ENCODE measurements at regions not wholly inside any gene's neighbourhood (a gene's known extent, or its start where the extent isn't known, plus 50 kb on each side); places are given as distances from the start of the nearest gene placed in this dataset.

DNA sequence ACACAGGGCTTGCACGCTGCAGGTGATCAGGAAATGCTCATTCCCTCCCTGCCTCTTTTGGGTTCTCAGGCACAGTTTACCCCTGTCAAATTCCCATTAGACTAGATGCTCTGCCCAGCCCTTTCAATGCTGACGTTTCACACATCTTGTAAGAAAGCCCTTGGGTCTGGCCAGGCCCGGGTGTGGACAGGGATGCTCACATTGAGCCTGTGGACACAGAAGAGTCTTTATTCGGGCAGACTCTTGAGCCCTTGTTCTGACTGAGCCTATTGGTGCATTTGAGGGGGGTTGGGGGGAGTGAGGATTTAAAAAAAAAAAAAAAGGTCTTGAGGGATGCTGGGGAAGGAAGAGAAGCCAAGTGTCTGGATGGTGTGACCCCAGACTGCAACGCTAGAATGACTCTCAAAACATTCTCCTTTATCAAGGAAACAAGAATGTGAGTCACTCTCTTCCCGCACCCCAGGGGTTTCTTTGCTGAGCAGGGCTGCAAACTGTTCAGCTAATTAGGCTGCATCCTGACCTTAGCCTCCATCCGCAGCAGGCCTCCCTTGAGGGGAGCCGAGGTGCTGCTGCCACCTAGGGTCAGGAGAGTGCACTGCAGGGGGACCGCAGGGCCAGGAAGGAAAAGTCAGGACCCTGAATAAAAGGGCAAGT lies 53.6 kb upstream of the TMEM72 start:
- Histone ChIP-seq H3K79me2 (ENCODE audit: control insufficient read depth, insufficient read depth, low read length) (no peaks in the 10 kb centered on the region), H3K4me3 (replicated peaks in 1 of 4; ENCODE audit: control extremely low read depth in 1 of 4, insufficient read depth in 1 of 4, low read depth in 3 of 4, low read length in 4 of 4) (no peak overlapping the region), H3K9ac (ENCODE audit: insufficient read depth, low read length) (no peak overlapping the region), H2AFZ (ENCODE audit: low read length) (no peak overlapping the region), H3K27ac (ENCODE audit: insufficient read depth, low read length) (no peak overlapping the region), H3K36me3 (ENCODE audit: control insufficient read depth, insufficient read depth, low read length) (no peaks in the 10 kb centered on the region), H3K4me1 (ENCODE audit: control insufficient read depth, extremely low read depth, insufficient read depth, low read length) (peaks cover 6% of the 10 kb centered on the region), H3K4me2 (ENCODE audit: extremely low read depth, insufficient read depth, low read length) (no peak overlapping the region), H3K27me3 (ENCODE audit: control insufficient read depth, insufficient read depth, low read length) (no peaks in the 10 kb centered on the region), H3K9me3 (ENCODE audit: control insufficient read depth, insufficient read depth, low read depth, low read length) (no peaks in the 10 kb centered on the region), H4K20me1 (ENCODE audit: control insufficient read depth, extremely low read depth, insufficient read depth, low read length) (no peaks in the 10 kb centered on the region)
- peak; percentile 63 to 98 for DNase-seq (ENCODE audit: low read depth in 2 of 2)
- TF ChIP-seq, protein P1, sequence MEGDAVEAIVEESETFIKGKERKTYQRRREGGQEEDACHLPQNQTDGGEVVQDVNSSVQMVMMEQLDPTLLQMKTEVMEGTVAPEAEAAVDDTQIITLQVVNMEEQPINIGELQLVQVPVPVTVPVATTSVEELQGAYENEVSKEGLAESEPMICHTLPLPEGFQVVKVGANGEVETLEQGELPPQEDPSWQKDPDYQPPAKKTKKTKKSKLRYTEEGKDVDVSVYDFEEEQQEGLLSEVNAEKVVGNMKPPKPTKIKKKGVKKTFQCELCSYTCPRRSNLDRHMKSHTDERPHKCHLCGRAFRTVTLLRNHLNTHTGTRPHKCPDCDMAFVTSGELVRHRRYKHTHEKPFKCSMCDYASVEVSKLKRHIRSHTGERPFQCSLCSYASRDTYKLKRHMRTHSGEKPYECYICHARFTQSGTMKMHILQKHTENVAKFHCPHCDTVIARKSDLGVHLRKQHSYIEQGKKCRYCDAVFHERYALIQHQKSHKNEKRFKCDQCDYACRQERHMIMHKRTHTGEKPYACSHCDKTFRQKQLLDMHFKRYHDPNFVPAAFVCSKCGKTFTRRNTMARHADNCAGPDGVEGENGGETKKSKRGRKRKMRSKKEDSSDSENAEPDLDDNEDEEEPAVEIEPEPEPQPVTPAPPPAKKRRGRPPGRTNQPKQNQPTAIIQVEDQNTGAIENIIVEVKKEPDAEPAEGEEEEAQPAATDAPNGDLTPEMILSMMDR (conservative IDR thresholded peaks at IDR 0.05 in 1 of 2, IDR thresholded peaks at IDR 0.05 in 1 of 2; ENCODE audit: low read depth in 1 of 2, low read length in 2 of 2): peak; percentile 99 to 100
- TF ChIP-seq EZH2 (IDR thresholded peaks at IDR 0.05; ENCODE audit: low read length, missing control alignments): no peak

- H3K79me2 ChIP-seq (ENCODE audit: control insufficient read depth, insufficient read depth, low read length): no peaks in the 10 kb centered on the region
These were observed 53.1 kb upstream of the TMEM72 start for GRCh38 chr10:44858017-44858371.

GRCh38 chr10:44858988-44859387 lies 52.1 kb upstream of the TMEM72 start:
- Histone ChIP-seq H3K9ac (ENCODE audit: insufficient read depth, low read length) (no peak overlapping the region), H3K4me1 (ENCODE audit: control insufficient read depth, extremely low read depth, insufficient read depth, low read length) (peaks cover 9% of the 10 kb centered on the region), H4K20me1 (ENCODE audit: control insufficient read depth, extremely low read depth, insufficient read depth, low read length) (no peaks in the 10 kb centered on the region), H3K4me3 (replicated peaks in 1 of 4; ENCODE audit: control extremely low read depth in 1 of 4, insufficient read depth in 1 of 4, low read depth in 3 of 4, low read length in 4 of 4) (no peak overlapping the region), H3K79me2 (ENCODE audit: control insufficient read depth, insufficient read depth, low read length) (no peaks in the 10 kb centered on the region), H3K36me3 (ENCODE audit: control insufficient read depth, insufficient read depth, low read length) (no peaks in the 10 kb centered on the region), H3K27ac (ENCODE audit: insufficient read depth, low read length) (no peak overlapping the region), H3K4me2 (ENCODE audit: extremely low read depth, insufficient read depth, low read length) (no peak overlapping the region), H2AFZ (ENCODE audit: low read length) (no peak overlapping the region), H3K27me3 (ENCODE audit: control insufficient read depth, insufficient read depth, low read length) (no peaks in the 10 kb centered on the region), H3K9me3 (ENCODE audit: control insufficient read depth, insufficient read depth, low read depth, low read length) (no peaks in the 10 kb centered on the region)
- peak in 1 of 2 donors; percentile 44 for DNase-seq (ENCODE audit: low read depth in 2 of 2)
- TF ChIP-seq EZH2 (IDR thresholded peaks at IDR 0.05; ENCODE audit: low read length, missing control alignments): no peak
- TF ChIP-seq, protein P1 (conservative IDR thresholded peaks at IDR 0.05 in 1 of 2, IDR thresholded peaks at IDR 0.05 in 1 of 2; ENCODE audit: low read depth in 1 of 2, low read length in 2 of 2): no peak

More at GRCh38 chr10:44858017-44858371, 53.1 kb upstream of the TMEM72 start:
- Histone ChIP-seq H4K20me1 (ENCODE audit: control insufficient read depth, extremely low read depth, insufficient read depth, low read length) (no peaks in the 10 kb centered on the region), H2AFZ (ENCODE audit: low read length) (no peak overlapping the region), H3K36me3 (ENCODE audit: control insufficient read depth, insufficient read depth, low read length) (no peaks in the 10 kb centered on the region), H3K9ac (ENCODE audit: insufficient read depth, low read length) (no peak overlapping the region), H3K27ac (ENCODE audit: insufficient read depth, low read length) (no peak overlapping the region), H3K4me1 (ENCODE audit: control insufficient read depth, extremely low read depth, insufficient read depth, low read length) (peaks cover 6% of the 10 kb centered on the region), H3K27me3 (ENCODE audit: control insufficient read depth, insufficient read depth, low read length) (no peaks in the 10 kb centered on the region), H3K4me2 (ENCODE audit: extremely low read depth, insufficient read depth, low read length) (no peak overlapping the region), H3K9me3 (ENCODE audit: control insufficient read depth, insufficient read depth, low read depth, low read length) (no peaks in the 10 kb centered on the region), H3K4me3 (replicated peaks in 1 of 4; ENCODE audit: control extremely low read depth in 1 of 4, insufficient read depth in 1 of 4, low read depth in 3 of 4, low read length in 4 of 4) (no peak overlapping the region)
- TF ChIP-seq, protein P1 (conservative IDR thresholded peaks at IDR 0.05 in 1 of 2, IDR thresholded peaks at IDR 0.05 in 1 of 2; ENCODE audit: low read depth in 1 of 2, low read length in 2 of 2): no peak
- TF ChIP-seq EZH2 (IDR thresholded peaks at IDR 0.05; ENCODE audit: low read length, missing control alignments): no peak
- DNase-seq (ENCODE audit: low read depth in 2 of 2): no peak
